Activated T-cell treated with anti-CD3 and anti-CD28 coated beads, Interleukin-2, amount 50 U/mL, for 24 hours (primary cell): ENCODE measurements at regions not wholly inside any gene's neighbourhood (a gene's known extent, or its start where the extent isn't known, plus 50 kb on each side); places are given as distances from the start of the nearest gene placed in this dataset.

Experiments
- DNase-seq: peaks from one replicate; pipeline ENCODE4 v3.0.0-alpha.2; 2020
- H3K27ac Mint-ChIP-seq: 2 replicates; pipeline ENCODE4 v1.8.0; 2020; ENCODE audit warnings: mild to moderate bottlenecking, mixed read lengths
- H3K27me3 Mint-ChIP-seq: 2 replicates; pipeline ENCODE4 v1.8.0; 2020; ENCODE audit warnings: mixed read lengths
- H3K36me3 Mint-ChIP-seq: 2 replicates; pipeline ENCODE4 v1.8.0; 2020; ENCODE audit warnings: low read depth, mixed read lengths
- H3K4me1 Mint-ChIP-seq: 2 replicates; pipeline ENCODE4 v1.8.0; 2020; ENCODE audit warnings: low read depth, mixed read lengths
- H3K4me3 Mint-ChIP-seq: 2 replicates; pipeline ENCODE4 v1.8.0; 2020; ENCODE audit warnings: mild to moderate bottlenecking, moderate library complexity, mixed read lengths
- H3K9me3 Mint-ChIP-seq: 2 replicates; pipeline ENCODE4 v1.8.0; 2020; ENCODE audit warnings: mixed read lengths

DNA sequence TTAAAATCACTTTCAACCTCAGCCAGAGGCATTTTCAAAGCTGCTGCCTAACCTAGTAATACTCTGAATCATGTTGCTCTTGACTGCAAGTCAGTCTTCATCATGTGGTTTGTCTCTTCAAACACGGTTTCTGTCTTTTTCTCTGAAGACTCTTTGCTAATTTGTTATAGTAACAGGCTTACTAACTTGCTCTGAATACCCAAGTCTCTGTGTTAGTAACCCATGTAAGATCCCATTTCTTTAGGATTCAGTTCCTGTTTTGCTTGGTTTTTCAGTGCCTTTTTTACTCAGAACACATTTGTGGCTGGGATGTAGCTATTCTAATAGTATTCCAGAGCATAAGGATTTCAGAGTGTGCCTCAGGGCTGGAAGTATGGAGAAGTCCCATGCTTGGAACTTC lies 1450.6 kb upstream of the IGFBP7 start:
- H3K4me1 Mint-ChIP-seq: no peaks in the 10 kb centered on the region
- peaks cover 13% of the 10 kb centered on the region for H3K9me3 Mint-ChIP-seq
- H3K27ac Mint-ChIP-seq: no peak overlapping the region
- no peak for DNase-seq
- H3K27me3 Mint-ChIP-seq: no peaks in the 10 kb centered on the region
- no peaks in the 10 kb centered on the region for H3K36me3 Mint-ChIP-seq
- H3K4me3 Mint-ChIP-seq: no peak overlapping the region

GRCh38 chr4:58553679-58554078 lies 1443.5 kb upstream of the IGFBP7 start:
- Mint-ChIP-seq H3K36me3 (no peaks in the 10 kb centered on the region), H3K9me3 (peaks cover 12% of the 10 kb centered on the region), H3K4me3 (no peak overlapping the region), H3K27me3 (no peaks in the 10 kb centered on the region), H3K4me1 (no peaks in the 10 kb centered on the region), H3K27ac (no peak overlapping the region)
- DNase-seq: no peak

DNA sequence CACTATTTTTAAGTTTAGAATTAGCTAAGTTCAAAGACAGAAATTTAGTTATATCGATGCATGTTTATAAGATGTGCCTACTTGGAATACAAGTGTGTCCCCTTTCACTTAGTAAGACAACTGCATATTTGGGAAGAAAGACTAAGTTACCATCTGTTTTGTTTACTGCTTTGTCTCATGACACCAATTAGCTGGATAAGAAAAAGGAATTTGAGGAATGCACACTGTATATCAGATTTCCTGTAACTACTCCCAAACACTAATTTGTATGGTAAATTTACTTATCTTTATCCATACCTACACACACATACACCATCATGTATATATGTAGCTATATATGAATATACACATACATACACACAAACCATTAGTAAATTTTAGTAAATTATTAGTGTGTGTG lies 1442.8 kb upstream of the IGFBP7 start:
- DNase-seq: no peak
- no peaks in the 10 kb centered on the region for H3K4me1 Mint-ChIP-seq
- no peak overlapping the region for H3K27ac Mint-ChIP-seq
- H3K36me3 Mint-ChIP-seq: no peaks in the 10 kb centered on the region
- H3K4me3 Mint-ChIP-seq: no peak overlapping the region
- H3K9me3 Mint-ChIP-seq: peaks cover 12% of the 10 kb centered on the region
- H3K27me3 Mint-ChIP-seq: no peaks in the 10 kb centered on the region

- Mint-ChIP-seq H3K27ac (no peak overlapping the region), H3K4me1 (no peaks in the 10 kb centered on the region), H3K4me3 (no peak overlapping the region), H3K27me3 (no peaks in the 10 kb centered on the region), H3K36me3 (no peaks in the 10 kb centered on the region), H3K9me3 (peaks cover 9% of the 10 kb centered on the region)
- DNase-seq: no peak
These were observed 1441.5 kb upstream of the IGFBP7 start for GRCh38 chr4:58551676-58552075.

DNA sequence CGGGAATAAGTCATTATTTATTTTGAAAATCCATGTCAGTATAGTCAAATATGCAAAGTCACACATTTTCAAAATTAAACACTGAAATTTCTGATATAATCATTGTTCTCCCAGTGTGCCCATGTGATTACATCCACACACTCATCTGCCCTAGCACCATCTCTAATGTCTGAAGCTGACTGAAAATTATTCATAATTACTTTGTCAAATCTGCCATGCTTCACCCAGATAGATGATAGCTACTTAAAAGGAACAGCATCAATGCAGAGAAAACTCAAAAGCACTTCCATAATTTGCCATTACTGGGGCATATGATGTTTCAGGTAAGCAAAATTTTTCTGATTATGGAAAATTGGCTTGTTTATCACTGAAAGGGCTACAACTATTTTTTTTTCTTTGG lies 1433.3 kb upstream of the IGFBP7 start:
- no peaks in the 10 kb centered on the region for H3K27me3 Mint-ChIP-seq
- DNase-seq: no peak
- H3K9me3 Mint-ChIP-seq: peaks cover 20% of the 10 kb centered on the region
- no peak overlapping the region for H3K4me3 Mint-ChIP-seq
- no peaks in the 10 kb centered on the region for H3K4me1 Mint-ChIP-seq
- H3K36me3 Mint-ChIP-seq: no peaks in the 10 kb centered on the region
- H3K27ac Mint-ChIP-seq: no peak overlapping the region

GRCh38 chr4:58541926-58542325 lies 1431.7 kb upstream of the IGFBP7 start:
- Mint-ChIP-seq H3K4me3 (no peak overlapping the region), H3K27me3 (no peaks in the 10 kb centered on the region), H3K9me3 (peaks cover 24% of the 10 kb centered on the region), H3K27ac (no peak overlapping the region), H3K4me1 (no peaks in the 10 kb centered on the region), H3K36me3 (no peaks in the 10 kb centered on the region)
- no peak for DNase-seq

GRCh38 chr4:58522765-58523382 lies 1412.7 kb upstream of the IGFBP7 start:
- Mint-ChIP-seq H3K4me3 (no peak overlapping the region), H3K27ac (no peak overlapping the region), H3K9me3 (peaks cover 13% of the 10 kb centered on the region), H3K27me3 (no peaks in the 10 kb centered on the region), H3K4me1 (no peaks in the 10 kb centered on the region), H3K36me3 (no peaks in the 10 kb centered on the region)
- no peak for DNase-seq

DNA sequence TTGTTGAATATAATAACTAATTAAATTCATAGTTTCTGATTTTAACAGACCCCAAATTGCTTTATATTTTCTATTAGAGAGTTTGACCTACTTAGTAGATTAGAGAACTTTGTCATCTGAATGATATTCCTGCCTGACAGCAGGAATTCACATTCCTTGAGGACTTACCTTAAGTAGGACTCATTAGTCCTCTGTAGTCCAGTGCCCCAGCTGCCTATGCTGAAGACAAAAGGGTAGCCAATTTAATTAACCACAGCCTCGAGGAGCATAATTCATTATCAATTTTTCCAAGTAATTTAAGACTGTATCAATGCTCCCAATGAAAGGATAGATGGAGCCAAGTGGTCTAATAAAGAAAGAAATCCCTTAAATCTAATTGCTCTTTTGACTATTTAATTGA lies 1405.0 kb upstream of the IGFBP7 start:
- Mint-ChIP-seq H3K27ac (no peak overlapping the region), H3K4me3 (no peak overlapping the region), H3K27me3 (no peaks in the 10 kb centered on the region), H3K36me3 (no peaks in the 10 kb centered on the region), H3K9me3 (peaks cover 15% of the 10 kb centered on the region), H3K4me1 (no peaks in the 10 kb centered on the region)
- no peak for DNase-seq

DNA sequence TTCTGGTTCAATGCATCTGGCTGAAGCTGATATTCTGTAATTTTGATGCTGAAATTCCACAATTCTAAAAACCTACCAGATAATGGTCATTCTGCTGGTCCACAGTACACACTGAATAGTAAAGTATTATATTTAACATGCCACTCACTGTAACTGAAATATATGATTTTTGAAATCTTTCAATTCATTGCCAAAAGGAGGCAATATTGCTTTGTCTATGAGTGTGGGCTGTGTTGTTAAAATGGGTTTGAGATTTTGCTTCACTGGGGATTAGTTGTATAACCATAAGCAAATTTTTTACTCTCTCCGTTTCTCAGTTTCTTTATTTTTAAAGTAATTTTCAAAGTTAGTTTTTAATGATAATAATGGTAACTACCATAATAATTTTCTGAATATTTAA lies 1404.1 kb upstream of the IGFBP7 start:
- H3K36me3 Mint-ChIP-seq: no peaks in the 10 kb centered on the region
- no peak overlapping the region for H3K27ac Mint-ChIP-seq
- DNase-seq: no peak
- peaks cover 11% of the 10 kb centered on the region for H3K9me3 Mint-ChIP-seq
- H3K27me3 Mint-ChIP-seq: no peaks in the 10 kb centered on the region
- no peaks in the 10 kb centered on the region for H3K4me1 Mint-ChIP-seq
- no peak overlapping the region for H3K4me3 Mint-ChIP-seq

- Mint-ChIP-seq H3K36me3 (no peaks in the 10 kb centered on the region), H3K27me3 (no peaks in the 10 kb centered on the region), H3K9me3 (peaks cover 7% of the 10 kb centered on the region), H3K4me1 (no peaks in the 10 kb centered on the region), H3K27ac (no peak overlapping the region), H3K4me3 (no peak overlapping the region)
- DNase-seq: no peak
These were observed 1400.5 kb upstream of the IGFBP7 start for GRCh38 chr4:58510652-58511051.

DNA sequence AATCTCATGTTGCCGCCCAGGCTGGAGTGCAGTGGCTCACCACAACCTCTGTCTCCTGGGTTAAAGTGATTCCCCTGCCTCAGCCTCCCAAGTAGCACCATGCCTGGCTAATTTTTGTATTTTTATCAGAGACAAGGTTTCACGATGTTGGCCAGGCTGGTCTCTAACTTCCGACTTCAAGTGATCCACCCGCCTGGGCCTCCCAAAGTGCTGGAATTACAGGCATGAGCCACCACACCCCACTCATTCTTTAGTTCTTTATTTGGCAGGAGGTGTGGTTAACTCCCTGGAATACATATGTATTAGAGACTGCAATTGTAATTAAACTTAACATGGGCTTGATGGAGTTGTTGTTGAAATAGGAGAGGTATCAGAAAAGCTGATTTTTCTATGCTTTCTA lies 1396.9 kb upstream of the IGFBP7 start:
- no peak for DNase-seq
- H3K36me3 Mint-ChIP-seq: no peaks in the 10 kb centered on the region
- no peak overlapping the region for H3K27ac Mint-ChIP-seq
- no peak overlapping the region for H3K4me3 Mint-ChIP-seq
- H3K9me3 Mint-ChIP-seq: peaks cover 9% of the 10 kb centered on the region
- H3K4me1 Mint-ChIP-seq: no peaks in the 10 kb centered on the region
- no peaks in the 10 kb centered on the region for H3K27me3 Mint-ChIP-seq

GRCh38 chr4:58502839-58503238 lies 1392.7 kb upstream of the IGFBP7 start:
- peaks cover 13% of the 10 kb centered on the region for H3K9me3 Mint-ChIP-seq
- H3K4me3 Mint-ChIP-seq: no peak overlapping the region
- H3K4me1 Mint-ChIP-seq: no peaks in the 10 kb centered on the region
- H3K27ac Mint-ChIP-seq: no peak overlapping the region
- no peak for DNase-seq
- no peaks in the 10 kb centered on the region for H3K36me3 Mint-ChIP-seq
- H3K27me3 Mint-ChIP-seq: no peaks in the 10 kb centered on the region

DNA sequence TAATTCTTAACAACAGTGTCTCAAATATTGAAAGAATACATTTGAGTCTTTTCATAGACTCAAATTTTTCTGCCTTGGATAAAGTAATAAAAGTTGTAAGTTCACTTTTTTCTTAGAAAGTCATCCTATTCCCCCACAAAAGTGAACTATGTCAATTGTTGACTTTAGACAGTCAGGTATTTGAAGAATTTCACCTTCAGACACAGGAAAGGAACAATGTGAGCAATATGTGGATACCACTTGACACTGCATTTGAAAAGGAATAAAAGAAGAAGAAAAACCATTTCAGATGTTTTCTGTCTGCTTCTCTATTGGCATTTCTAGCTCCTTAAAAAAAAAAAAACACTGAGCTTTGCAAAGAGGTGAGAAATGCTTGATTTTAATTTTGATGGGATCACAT lies 1389.0 kb upstream of the IGFBP7 start:
- DNase-seq: no peak
- H3K27ac Mint-ChIP-seq: no peak overlapping the region
- H3K27me3 Mint-ChIP-seq: no peaks in the 10 kb centered on the region
- no peaks in the 10 kb centered on the region for H3K4me1 Mint-ChIP-seq
- H3K9me3 Mint-ChIP-seq: peaks cover 10% of the 10 kb centered on the region
- no peak overlapping the region for H3K4me3 Mint-ChIP-seq
- H3K36me3 Mint-ChIP-seq: no peaks in the 10 kb centered on the region

GRCh38 chr4:58491620-58492019 lies 1381.4 kb upstream of the IGFBP7 start:
- Mint-ChIP-seq H3K27ac (no peak overlapping the region), H3K4me3 (no peak overlapping the region), H3K4me1 (no peaks in the 10 kb centered on the region), H3K9me3 (peaks cover 14% of the 10 kb centered on the region), H3K36me3 (no peaks in the 10 kb centered on the region), H3K27me3 (no peaks in the 10 kb centered on the region)
- no peak for DNase-seq

GRCh38 chr4:58477950-58478349 lies 1367.8 kb upstream of the IGFBP7 start:
- no peaks in the 10 kb centered on the region for H3K4me1 Mint-ChIP-seq
- no peaks in the 10 kb centered on the region for H3K27me3 Mint-ChIP-seq
- H3K36me3 Mint-ChIP-seq: no peaks in the 10 kb centered on the region
- H3K9me3 Mint-ChIP-seq: peaks cover 5% of the 10 kb centered on the region
- no peak overlapping the region for H3K27ac Mint-ChIP-seq
- no peak for DNase-seq
- H3K4me3 Mint-ChIP-seq: no peak overlapping the region

DNA sequence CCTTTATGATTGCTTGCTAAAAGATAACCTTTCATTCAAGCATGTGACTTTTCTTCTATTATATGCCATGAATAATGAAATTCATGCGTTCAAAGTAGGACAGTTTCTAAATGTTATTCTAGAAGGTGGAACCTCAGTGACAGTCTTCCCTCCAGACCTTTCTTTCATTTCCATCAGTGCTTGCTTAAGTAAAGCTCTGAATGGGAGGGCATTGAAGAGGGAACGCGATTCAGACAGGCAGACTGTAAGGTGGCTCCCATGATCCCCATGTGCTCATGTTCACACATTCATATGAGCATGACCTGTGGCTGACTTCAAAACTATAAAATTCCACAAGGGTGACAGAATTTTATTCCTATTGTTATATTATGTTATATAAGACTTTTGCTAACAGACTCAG lies 1367.3 kb upstream of the IGFBP7 start:
- Mint-ChIP-seq H3K36me3 (no peaks in the 10 kb centered on the region), H3K27me3 (no peaks in the 10 kb centered on the region), H3K4me1 (no peaks in the 10 kb centered on the region), H3K4me3 (no peak overlapping the region), H3K27ac (no peak overlapping the region), H3K9me3 (peaks cover 5% of the 10 kb centered on the region)
- DNase-seq: no peak
